GM12878 (cell line): ENCODE measurements at regions not wholly inside any gene's neighbourhood (a gene's known extent, or its start where the extent isn't known, plus 50 kb on each side); places are given as distances from the start of the nearest gene placed in this dataset.

Experiments
- ATAC-seq: fragments of 200-7000 bp; cut with Tn5 transposase; 3 replicates; pipeline ENCODE4 v1.9.1; 2020; ENCODE audit warnings: mild to moderate bottlenecking, moderate library complexity
- BruUV-seq: library from RNA; stranded (reverse); fragments of 400-500 nt; replicated peaks from 2 replicates; lab custom pipeline; 2021; lab: Mats Ljungman, UMichigan
- CTCF ChIA-PET: fragments of 300-600 bp; sonication (Branson Sonifier 250); formaldehyde crosslinking; extraction: SDS; loops from one replicate; lab custom pipeline; 2021; ENCODE audit warnings: inconsistent platforms; lab: Yijun Ruan, JAX
- POLR2A ChIA-PET: fragments of 350-600 bp; formaldehyde crosslinking; extraction: SDS; loops from one replicate; lab custom pipeline; 2021; ENCODE audit warnings: inconsistent platforms; lab: Charles Lee
- RAD21 ChIA-PET: fragments of 300-600 bp; sonication (Branson Sonifier 250); formaldehyde crosslinking; loops from one replicate; lab custom pipeline; 2023; ENCODE audit warnings: antibody characterized with exemption; ENCODE audit not compliant: unreplicated experiment; lab: Charles Lee
- SMC1A ChIA-PET: fragments of 300-600 bp; sonication (Branson Sonifier 250); formaldehyde crosslinking; loops from one replicate; lab custom pipeline; 2023; ENCODE audit not compliant: unreplicated experiment, uncharacterized antibody; lab: Charles Lee
- DNase-seq: peaks from one replicate; pipeline ENCODE4 v3.0.0-alpha.2; 2011; ENCODE audit warnings: low read depth, low spot score
- FAIRE-seq: peaks from 3 replicates; lab custom pipeline; 2011; peaks lifted over from hg19 to GRCh38; lab: Jason Lieb, UNC
- H2AFZ ChIP-seq: 2 replicates; pipeline ENCODE4 v1.6.0; 2011; ENCODE audit warnings: low read depth, low read length, control low read depth; ENCODE audit not compliant: control insufficient read depth
- H3K27ac ChIP-seq: 2 replicates; pipeline ENCODE4 v1.5.1; 2011; ENCODE audit warnings: control low read depth; ENCODE audit not compliant: control insufficient read depth, insufficient read depth
- H3K27me3 ChIP-seq, 2 experiments: replicated peaks in 1 of 2; 2 replicates each; pipeline versions ENCODE4 v1.6.0 to v1.6.1; 2011; ENCODE audit warnings: low read length in 1 of 2; ENCODE audit not compliant: control insufficient read depth in 2 of 2, insufficient read depth in 2 of 2
- H3K36me3 ChIP-seq, 2 experiments: 2 replicates each; pipeline ENCODE4 v1.5.1; 2011; ENCODE audit warnings: low read length in 1 of 2; ENCODE audit not compliant: control insufficient read depth in 2 of 2, insufficient read depth in 2 of 2
- H3K4me1 ChIP-seq: 2 replicates; pipeline ENCODE4 v1.6.1; 2011; ENCODE audit warnings: mild to moderate bottlenecking, low read length, moderate library complexity, mixed read lengths; ENCODE audit not compliant: control insufficient read depth, insufficient read depth
- H3K4me2 ChIP-seq: 2 replicates; pipeline ENCODE4 v1.6.0; 2011; ENCODE audit warnings: control low read depth; ENCODE audit not compliant: control insufficient read depth, insufficient read depth
- H3K4me3 ChIP-seq: fragments of 200-600 bp; sonication (generic); 2 replicates; pipeline ENCODE4 v1.5.1; 2016
- H3K79me2 ChIP-seq: 2 replicates; pipeline ENCODE4 v1.6.0; 2011; ENCODE audit warnings: low read length; ENCODE audit not compliant: control insufficient read depth, insufficient read depth
- H3K9ac ChIP-seq: 2 replicates; pipeline ENCODE4 v1.8.0; 2011; ENCODE audit warnings: low read length, control low read depth, mixed read lengths; ENCODE audit not compliant: control insufficient read depth, insufficient read depth
- H3K9me3 ChIP-seq: replicated peaks from 3 replicates; pipeline ENCODE4 v1.5.1; 2011; ENCODE audit warnings: mild to moderate bottlenecking, low read length; ENCODE audit not compliant: control insufficient read depth, insufficient read depth
- H4K20me1 ChIP-seq: 2 replicates; pipeline ENCODE4 v1.6.0; 2011; ENCODE audit not compliant: control insufficient read depth, insufficient read depth
- BCL11A ChIP-seq: IDR thresholded peaks from 2 replicates; pipeline ENCODE4 v1.6.1; 2011; ENCODE audit warnings: low read depth, low read length
- BRCA1 ChIP-seq: IDR thresholded peaks from 2 replicates; pipeline ENCODE4 v1.6.1; 2011; ENCODE audit warnings: low read depth, low read length, improper control_type of control experiment
- CBX3 ChIP-seq: fragments of 200-600 bp; sonication (generic); IDR thresholded peaks from 2 replicates; pipeline ENCODE4 v1.6.1; 2016; ENCODE audit warnings: low read depth, borderline replicate concordance
- CREM ChIP-seq: IDR thresholded peaks from 2 replicates; pipeline ENCODE4 v1.6.1; 2014; ENCODE audit warnings: antibody characterized with exemption, low read depth
- EED ChIP-seq: sonication (generic); IDR thresholded peaks from 2 replicates; pipeline ENCODE4 v1.6.1; 2016; ENCODE audit warnings: antibody characterized with exemption, low read depth
- MAX ChIP-seq: IDR thresholded peaks from 2 replicates; pipeline ENCODE4 v1.6.1; 2012; ENCODE audit warnings: low read depth, low read length, improper control_type of control experiment
- MTA3 ChIP-seq: IDR thresholded peaks from 2 replicates; pipeline ENCODE4 v1.6.1; 2012; ENCODE audit warnings: low read length, inconsistent platforms, borderline replicate concordance
- NR2C2 ChIP-seq: IDR thresholded peaks from 2 replicates; pipeline ENCODE4 v1.6.1; 2011; ENCODE audit warnings: borderline replicate concordance, low read depth; ENCODE audit not compliant: control insufficient read depth, insufficient read length
- POLR2AphosphoS2 ChIP-seq: IDR thresholded peaks from 2 replicates; pipeline ENCODE4 v1.6.1; 2011; ENCODE audit warnings: low read depth, mild to moderate bottlenecking, low read length, improper control_type of control experiment, moderate library complexity
- RELA ChIP-seq: fragments of 450-650 bp; IDR thresholded peaks from 2 replicates; pipeline ENCODE4 v1.8.0; 2014; ENCODE audit warnings: borderline replicate concordance; ENCODE audit not compliant: partially characterized antibody
- SMARCA5 ChIP-seq: fragments of 450-650 bp; IDR thresholded peaks from 2 replicates; pipeline ENCODE4 v1.6.1; 2017; ENCODE audit warnings: mild to moderate bottlenecking
- USF1 ChIP-seq: IDR thresholded peaks from 2 replicates; pipeline ENCODE4 v1.6.1; 2011; ENCODE audit warnings: borderline replicate concordance, low read depth, mild to moderate bottlenecking, moderate library complexity, mixed read lengths, low read length; ENCODE audit not compliant: insufficient read depth; ENCODE audit errors: extremely low read length
- WGBS: methylation state at CpG from one replicate; pipeline ENCODE4 v1.1.6; 2016; ENCODE audit warnings: low lambda C conversion rate; ENCODE audit not compliant: insufficient replicate concordance, insufficient coverage; ENCODE audit errors: missing lambda C conversion rate; 5-methylcytosine and 5-hydroxymethylcytosine counted together
- in situ Hi-C: fragments of 300-500 bp; cut with MboI; formaldehyde crosslinking; loops from 9 replicates; pipeline ENCODE4 v1.14.3; 2018; ENCODE audit warnings: mixed read lengths
- intact Hi-C: fragments of 100-400 bp; cut with micrococcal nuclease; formaldehyde crosslinking; loops from one replicate; pipeline ENCODE4 v1.14.2; 2022; ENCODE audit not compliant: unreplicated experiment
- TF ChIP-seq, protein P1 (sequence below): fragments of 450-650 bp; IDR thresholded peaks from 2 replicates; pipeline ENCODE4 v1.6.1; 2016; ENCODE audit warnings: mild to moderate bottlenecking, moderate library complexity, borderline replicate concordance

DNA sequence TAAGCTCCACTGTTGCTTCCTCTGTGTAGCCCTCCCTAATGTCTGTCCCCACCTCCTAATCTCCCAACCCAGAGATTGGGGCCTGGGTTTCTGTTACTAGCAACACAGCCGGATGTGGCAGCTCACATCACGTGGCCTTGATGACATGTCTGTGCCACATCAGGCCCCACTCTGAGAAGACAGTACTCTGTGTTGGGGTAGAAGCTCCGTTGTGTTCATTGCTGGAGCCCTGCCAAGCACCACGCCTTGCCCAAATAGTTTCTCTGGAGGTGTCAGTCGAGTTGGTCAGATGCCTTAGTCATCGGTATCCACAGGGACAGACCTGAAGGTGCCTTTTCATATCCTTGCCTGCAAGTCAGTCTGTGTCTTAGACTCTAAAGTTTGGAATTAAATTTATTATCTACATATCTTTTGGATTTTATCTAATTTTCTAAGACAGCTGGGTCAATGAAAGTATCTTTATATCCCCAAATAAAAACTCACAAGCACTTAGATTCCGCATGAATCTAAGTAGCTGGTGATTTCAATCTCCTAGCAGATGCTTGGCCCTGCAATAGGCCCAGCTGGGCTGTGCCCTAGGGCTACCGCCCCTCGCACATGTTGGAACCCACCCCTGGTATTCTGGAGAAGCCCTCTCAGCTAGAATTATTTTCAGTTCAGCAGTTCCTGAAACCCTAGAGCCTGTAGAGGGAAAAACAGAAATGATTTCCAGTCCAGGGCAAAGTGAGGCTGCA, 204.0 kb upstream of the TSHZ3 start:
- H3K9me3 ChIP-seq: no peaks in the 10 kb centered on the region; the same call in 2 of the 3 replicates
- H3K4me2 ChIP-seq: no peak overlapping the region
- 16% methylated on average over 9 of the region's 9 CpGs for WGBS
- DNase-seq: no peak
- H3K4me3 ChIP-seq: no peak overlapping the region
- FAIRE-seq: no peak
- H3K36me3 ChIP-seq: no peaks in the 10 kb centered on the region
- ChIA-PET RAD21 (no interaction called here), SMC1A (no interaction called here), POLR2A (no interaction called here), CTCF (no interaction called here)
- ATAC-seq: no peak
- no peak overlapping the region for H2AFZ ChIP-seq
- intact Hi-C loops (no loop called here), in situ Hi-C loops (no loop called here)
- no TSS peak for BruUV-seq
- TF ChIP-seq MTA3 (no peak), NR2C2 (no peak), CBX3 (no peak)
- H3K79me2 ChIP-seq: no peaks in the 10 kb centered on the region
- H3K4me1 ChIP-seq: no peaks in the 10 kb centered on the region
- no peaks in the 10 kb centered on the region for H4K20me1 ChIP-seq
- no peak overlapping the region for H3K9ac ChIP-seq
- no peaks in the 10 kb centered on the region for H3K27me3 ChIP-seq
- no peak overlapping the region for H3K27ac ChIP-seq

DNA sequence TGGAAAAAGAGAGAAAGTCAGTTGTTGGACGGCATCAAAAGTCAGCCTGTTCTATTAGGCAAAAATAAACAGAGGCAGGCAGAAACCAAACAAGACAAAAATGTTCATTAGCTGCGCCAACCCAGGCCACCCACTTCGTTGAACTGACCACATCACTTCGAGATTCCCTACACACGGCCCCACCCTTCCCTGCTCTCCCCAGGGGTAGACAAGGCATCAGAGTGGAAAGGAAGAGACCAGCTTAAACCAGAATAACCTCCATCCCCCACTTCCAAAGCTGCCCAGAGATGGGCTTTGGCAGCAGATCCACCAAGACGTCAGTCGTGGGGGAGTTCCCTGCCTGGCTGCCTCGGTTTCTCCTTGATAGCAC, 204.6 kb upstream of the TSHZ3 start:
- no peak overlapping the region for H3K4me3 ChIP-seq
- H2AFZ ChIP-seq: no peak overlapping the region
- no peak overlapping the region for H3K9ac ChIP-seq
- no peak overlapping the region for H3K27ac ChIP-seq
- H3K4me1 ChIP-seq: no peaks in the 10 kb centered on the region
- SMC1A ChIA-PET: no interaction called here
- H3K4me2 ChIP-seq: no peak overlapping the region
- in situ Hi-C loops (no loop called here), intact Hi-C loops (no loop called here)
- DNase-seq: no peak
- H3K9me3 ChIP-seq: no peaks in the 10 kb centered on the region; the same call in 2 of the 3 replicates
- H3K27me3 ChIP-seq: no peaks in the 10 kb centered on the region
- POLR2A ChIA-PET: no interaction called here
- BruUV-seq: no TSS peak
- CTCF ChIA-PET: no interaction called here
- 11% methylated on average over 8 of the region's 8 CpGs for WGBS
- no peak for ATAC-seq
- no peak for FAIRE-seq
- no peaks in the 10 kb centered on the region for H4K20me1 ChIP-seq
- RAD21 ChIA-PET: no interaction called here
- no peaks in the 10 kb centered on the region for H3K79me2 ChIP-seq
- H3K36me3 ChIP-seq: no peaks in the 10 kb centered on the region
- no peak for TF ChIP-seq USF1
- TF ChIP-seq EED: no peak
- TF ChIP-seq RELA: no peak
- no peak for TF ChIP-seq BCL11A
- TF ChIP-seq BRCA1: no peak
- no peak for TF ChIP-seq MAX
- TF ChIP-seq, protein P1, sequence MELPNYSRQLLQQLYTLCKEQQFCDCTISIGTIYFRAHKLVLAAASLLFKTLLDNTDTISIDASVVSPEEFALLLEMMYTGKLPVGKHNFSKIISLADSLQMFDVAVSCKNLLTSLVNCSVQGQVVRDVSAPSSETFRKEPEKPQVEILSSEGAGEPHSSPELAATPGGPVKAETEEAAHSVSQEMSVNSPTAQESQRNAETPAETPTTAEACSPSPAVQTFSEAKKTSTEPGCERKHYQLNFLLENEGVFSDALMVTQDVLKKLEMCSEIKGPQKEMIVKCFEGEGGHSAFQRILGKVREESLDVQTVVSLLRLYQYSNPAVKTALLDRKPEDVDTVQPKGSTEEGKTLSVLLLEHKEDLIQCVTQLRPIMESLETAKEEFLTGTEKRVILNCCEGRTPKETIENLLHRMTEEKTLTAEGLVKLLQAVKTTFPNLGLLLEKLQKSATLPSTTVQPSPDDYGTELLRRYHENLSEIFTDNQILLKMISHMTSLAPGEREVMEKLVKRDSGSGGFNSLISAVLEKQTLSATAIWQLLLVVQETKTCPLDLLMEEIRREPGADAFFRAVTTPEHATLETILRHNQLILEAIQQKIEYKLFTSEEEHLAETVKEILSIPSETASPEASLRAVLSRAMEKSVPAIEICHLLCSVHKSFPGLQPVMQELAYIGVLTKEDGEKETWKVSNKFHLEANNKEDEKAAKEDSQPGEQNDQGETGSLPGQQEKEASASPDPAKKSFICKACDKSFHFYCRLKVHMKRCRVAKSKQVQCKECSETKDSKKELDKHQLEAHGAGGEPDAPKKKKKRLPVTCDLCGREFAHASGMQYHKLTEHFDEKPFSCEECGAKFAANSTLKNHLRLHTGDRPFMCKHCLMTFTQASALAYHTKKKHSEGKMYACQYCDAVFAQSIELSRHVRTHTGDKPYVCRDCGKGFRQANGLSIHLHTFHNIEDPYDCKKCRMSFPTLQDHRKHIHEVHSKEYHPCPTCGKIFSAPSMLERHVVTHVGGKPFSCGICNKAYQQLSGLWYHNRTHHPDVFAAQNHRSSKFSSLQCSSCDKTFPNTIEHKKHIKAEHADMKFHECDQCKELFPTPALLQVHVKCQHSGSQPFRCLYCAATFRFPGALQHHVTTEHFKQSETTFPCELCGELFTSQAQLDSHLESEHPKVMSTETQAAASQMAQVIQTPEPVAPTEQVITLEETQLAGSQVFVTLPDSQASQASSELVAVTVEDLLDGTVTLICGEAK: no peak
- TF ChIP-seq CREM: no peak
- no peak for TF ChIP-seq SMARCA5
- TF ChIP-seq POLR2AphosphoS2: no peak
